Spleen (tissue), 11 donors: ENCODE measurements at regions not wholly inside any gene's neighbourhood (a gene's known extent, or its start where the extent isn't known, plus 50 kb on each side); places are given as distances from the start of the nearest gene placed in this dataset.
"Not testable (repeated sequence)": the region's sequence is repeated elsewhere in the genome, so short reads cannot be mapped to it uniquely, and the experiment has no call there.

Source experiments
- DNase-seq: peaks from one replicate; pipeline ENCODE4 v3.0.0-alpha.2; 2020
- H3K27ac ChIP-seq, 8 donors: fragments of 200-600 bp; sonication (generic) in 7 of 8; 1 replicate in 4 of 8; 2 replicates in 4 of 8; pipeline versions ENCODE4 v1.5.0 to v1.8.0; 2016 to 2021; ENCODE audit warnings: inconsistent platforms in 4 of 8, mild to moderate bottlenecking in 4 of 8, moderate library complexity in 1 of 8
- H3K27me3 ChIP-seq, 7 donors: fragments of 200-600 bp; sonication (generic) in 6 of 7; replicated peaks in 1 of 7; 1 replicate in 4 of 7; 2 replicates in 3 of 7; pipeline versions ENCODE4 v1.5.0 to v1.8.0; 2016 to 2021; ENCODE audit warnings: inconsistent platforms in 3 of 7, mild to moderate bottlenecking in 1 of 7
- H3K36me3 ChIP-seq, 6 donors: fragments of 200-600 bp; sonication (generic) in 5 of 6; 1 replicate in 4 of 6; 2 replicates in 2 of 6; pipeline versions ENCODE4 v1.5.0 to v1.8.0; 2016 to 2021; ENCODE audit warnings: inconsistent platforms in 2 of 6
- H3K4me1 ChIP-seq, 6 donors: fragments of 200-600 bp; sonication (generic) in 5 of 6; 1 replicate in 3 of 6; 2 replicates in 3 of 6; pipeline versions ENCODE4 v1.5.0 to v1.8.0; 2016 to 2021; ENCODE audit warnings: inconsistent platforms in 3 of 6
- H3K4me3 ChIP-seq, 8 donors: fragments of 200-600 bp; sonication (generic) in 7 of 8; 1 replicate in 4 of 8; 2 replicates in 4 of 8; pipeline versions ENCODE4 v1.5.0 to v1.8.0; 2016 to 2021; ENCODE audit warnings: inconsistent platforms in 4 of 8, mild to moderate bottlenecking in 4 of 8, moderate library complexity in 2 of 8
- H3K9me3 ChIP-seq, 8 donors: fragments of 200-600 bp; sonication (generic) in 7 of 8; 1 replicate in 4 of 8; 2 replicates in 4 of 8; pipeline versions ENCODE4 v1.5.0 to v1.8.0; 2016 to 2021; ENCODE audit warnings: inconsistent platforms in 4 of 8
- CTCF ChIP-seq, 11 experiments: fragments of 200-600 bp in 7 of 11; fragments of 450-650 bp in 4 of 11; sonication (generic) in 4 of 11; IDR thresholded peaks in 8 of 11; conservative IDR thresholded peaks in 3 of 11; 1 replicate in 7 of 11; 2 replicates in 4 of 11; pipeline versions ENCODE4 v1.4.0 to v1.8.0; 2016 to 2021; ENCODE audit warnings: antibody characterized with exemption in 11 of 11, inconsistent platforms in 4 of 11, mild to moderate bottlenecking in 1 of 11
- POLR2A ChIP-seq, 3 donors: fragments of 450-650 bp; IDR thresholded peaks; one replicate each; pipeline ENCODE4 v1.5.1; 2017; ENCODE audit warnings: antibody characterized with exemption in 3 of 3, mild to moderate bottlenecking in 1 of 3
- POLR2AphosphoS5 ChIP-seq, 3 donors: sonication (generic); formaldehyde crosslinking; IDR thresholded peaks; one replicate each; pipeline ENCODE4 v1.5.1; 2017; ENCODE audit warnings: antibody characterized with exemption in 3 of 3
- WGBS, 5 donors: extraction: QIAGEN DNeasy Blood & Tissue Kit in 3 of 5; methylation state at CpG; one replicate each; pipeline versions ENCODE4 v1.1.5 to v1.1.7; 2013 to 2018; 5-methylcytosine and 5-hydroxymethylcytosine counted together
- intact Hi-C: fragments of 100-400 bp; cut with DNase I; formaldehyde crosslinking; loops from one replicate; pipeline ENCODE4 v1.15.0; 2023; ENCODE audit warnings: low total_unique reads
- donor health status: healthy with polysubstance abuse.
- donor health status: DM: no; HTN: no; CAD: no; lungs with moderate emphysema.
- donor health status: DM: no; HTN: no; CAD: no.
- donor health status: Bipolar disorder and iron deficiency.
- donor health status: healthy.
- donor health status: DM: no; HTN: no; CAD: no.
- donor health status: DM: yes; HTN: yes; CAD: no.

DNA sequence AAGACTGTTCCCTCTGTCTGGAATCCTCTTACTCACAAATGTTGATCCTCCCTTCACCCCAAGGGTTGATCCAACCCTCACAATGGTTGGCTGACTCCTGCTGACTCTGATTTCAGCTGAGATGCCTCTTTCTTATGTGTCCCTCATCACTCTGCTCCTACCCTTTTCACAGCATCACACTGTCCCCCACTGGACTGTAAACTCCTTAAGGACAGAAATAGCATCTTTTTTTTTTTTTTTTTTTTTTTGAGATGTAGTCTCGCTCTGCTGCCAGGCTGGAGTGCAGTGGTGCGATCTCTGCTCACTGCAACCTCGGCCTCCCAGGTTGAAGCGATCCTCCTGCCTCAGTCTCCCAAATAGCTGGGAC lies 97.9 kb upstream of the SYT6 start:
- 92 to 96% (median 94%) methylated on average over 4 of the region's 4 CpGs for WGBS, 5 donors
- intact Hi-C loops: no loop called here
- TF ChIP-seq CTCF (IDR thresholded peaks at IDR 0.05 in 8 of 11, conservative IDR thresholded peaks at IDR 0.05 in 3 of 11): no peak
- no peak for TF ChIP-seq POLR2AphosphoS5 (IDR thresholded peaks at IDR 0.05)
- TF ChIP-seq POLR2A (IDR thresholded peaks at IDR 0.05): no peak
- H3K9me3 ChIP-seq: peaks cover 0 to 23% (median 17%) of the 10 kb centered on the region in 8 donors
- H3K4me1 ChIP-seq: no peaks in the 10 kb centered on the region
- H3K36me3 ChIP-seq: no peaks in the 10 kb centered on the region
- no peak overlapping the region for H3K27ac ChIP-seq
- no peak for DNase-seq
- no peak overlapping the region for H3K4me3 ChIP-seq
- no peaks in the 10 kb centered on the region for H3K27me3 ChIP-seq

DNA sequence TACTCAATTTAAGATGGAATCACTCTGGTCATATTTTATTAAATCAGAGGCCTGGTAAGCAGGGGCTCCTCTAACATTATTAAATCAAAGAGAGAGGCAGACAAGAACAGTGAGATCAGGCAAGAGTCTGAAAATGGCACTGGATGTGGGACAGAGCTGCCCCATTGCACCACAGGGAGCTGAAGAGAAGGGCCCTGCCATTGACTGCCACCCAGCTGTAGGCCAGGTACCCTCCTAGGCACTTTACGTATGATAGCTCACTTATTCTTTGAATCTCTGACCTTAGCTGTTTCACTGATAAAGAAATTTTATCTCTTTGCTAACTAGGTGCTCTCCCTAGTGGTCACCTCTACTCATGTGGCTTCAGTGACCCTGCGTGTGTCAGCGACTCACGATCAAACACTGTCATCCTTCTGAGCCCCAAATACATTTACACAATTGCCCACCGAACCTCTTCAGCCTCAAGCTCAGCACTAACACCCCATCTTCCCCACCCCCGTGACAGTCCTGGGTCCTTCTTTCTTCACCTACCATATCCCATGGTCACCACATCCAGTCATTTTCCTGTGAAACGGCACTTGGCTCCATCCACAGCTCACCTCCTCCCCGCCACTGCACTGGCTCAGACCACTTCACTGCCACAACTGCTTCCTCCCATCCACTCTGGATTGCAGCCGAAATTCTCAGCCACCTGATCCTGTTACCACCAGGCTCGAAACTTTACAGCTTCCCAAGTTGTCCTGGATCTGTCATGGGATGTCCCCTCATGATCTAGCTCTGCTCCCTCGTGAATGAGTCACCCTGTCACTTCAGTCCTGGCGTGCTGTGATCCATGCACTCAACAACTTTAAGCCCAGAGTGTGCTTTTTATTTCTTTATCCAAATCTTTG lies 97.3 kb upstream of the SYT6 start:
- intact Hi-C loops: no loop called here

GRCh38 chr1:114249691-114250090 lies 96.0 kb upstream of the SYT6 start:
- Histone ChIP-seq H3K4me3 (no peak overlapping the region), H3K4me1 (no peaks in the 10 kb centered on the region), H3K27me3 (no peaks in the 10 kb centered on the region), H3K9me3 (peaks cover 0 to 10% (median 7%) of the 10 kb centered on the region in 8 donors), H3K27ac (no peak overlapping the region), H3K36me3 (no peaks in the 10 kb centered on the region)
- intact Hi-C loops: no loop called here
- 86 to 94% (median 91%) methylated on average over 10 of the region's 10 CpGs for WGBS, 5 donors
- DNase-seq: no peak
- TF ChIP-seq POLR2A (IDR thresholded peaks at IDR 0.05) (no peak), POLR2AphosphoS5 (IDR thresholded peaks at IDR 0.05) (no peak), CTCF (IDR thresholded peaks at IDR 0.05 in 8 of 11, conservative IDR thresholded peaks at IDR 0.05 in 3 of 11) (no peak)

More for the DNA sequence above, 97.3 kb upstream of the SYT6 start:
- Histone ChIP-seq H3K27me3 (no peaks in the 10 kb centered on the region), H3K4me3 (no peak overlapping the region), H3K27ac (no peak overlapping the region), H3K36me3 (no peaks in the 10 kb centered on the region), H3K9me3 (peaks cover 0 to 23% (median 17%) of the 10 kb centered on the region in 8 donors), H3K4me1 (no peaks in the 10 kb centered on the region)
- WGBS, 5 donors: 80 to 90% (median 85%) methylated on average over 12 of the region's 12 CpGs
- TF ChIP-seq CTCF (IDR thresholded peaks at IDR 0.05 in 8 of 11, conservative IDR thresholded peaks at IDR 0.05 in 3 of 11) (no peak), POLR2A (IDR thresholded peaks at IDR 0.05) (no peak), POLR2AphosphoS5 (IDR thresholded peaks at IDR 0.05) (no peak)
- DNase-seq: no peak

DNA sequence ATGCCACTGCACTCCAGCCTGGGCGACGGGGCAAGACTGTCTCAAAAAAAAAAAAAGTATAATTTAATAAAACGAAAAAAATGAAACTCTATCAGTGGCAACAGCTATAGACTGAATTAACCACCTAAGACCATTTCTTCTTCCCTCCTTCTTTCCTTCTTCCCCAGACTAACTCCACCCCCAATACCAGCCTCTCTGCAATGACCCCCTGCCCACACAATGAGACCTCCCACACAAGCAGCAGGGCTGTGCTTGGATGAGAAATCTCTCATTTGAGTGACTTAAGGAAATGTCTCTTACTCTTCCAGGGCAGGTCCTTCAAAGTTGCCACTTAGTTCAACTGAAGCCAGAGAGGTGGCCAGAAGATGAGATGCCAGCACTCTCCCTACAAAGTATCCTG lies 94.5 kb upstream of the SYT6 start:
- H3K4me1 ChIP-seq: no peaks in the 10 kb centered on the region
- H3K27ac ChIP-seq: no peak overlapping the region
- TF ChIP-seq CTCF (IDR thresholded peaks at IDR 0.05 in 8 of 11, conservative IDR thresholded peaks at IDR 0.05 in 3 of 11): no peak
- no peak for TF ChIP-seq POLR2AphosphoS5 (IDR thresholded peaks at IDR 0.05)
- no peak for TF ChIP-seq POLR2A (IDR thresholded peaks at IDR 0.05)
- no peak overlapping the region for H3K4me3 ChIP-seq
- WGBS, 5 donors: 85 to 96% (median 88%) methylated on average over 3 of the region's 3 CpGs
- H3K36me3 ChIP-seq: no peaks in the 10 kb centered on the region
- peaks cover 0 to 7% (median 0%) of the 10 kb centered on the region in 8 donors for H3K9me3 ChIP-seq
- no peaks in the 10 kb centered on the region for H3K27me3 ChIP-seq
- intact Hi-C loops: no loop called here
- no peak for DNase-seq

GRCh38 chr1:114242531-114243210 lies 89.0 kb upstream of the SYT6 start:
- DNase-seq, H3K4me3 ChIP-seq, H3K36me3 ChIP-seq, H3K4me1 ChIP-seq, intact Hi-C loops, H3K27ac ChIP-seq, H3K27me3 ChIP-seq: not testable (repeated sequence)
- WGBS, 5 donors: 81 to 95% (median 92%) methylated on average over 10 to 43 of the region's 43 CpGs
- H3K9me3 ChIP-seq: peaks cover 0 to 18% (median 4%) of the 10 kb centered on the region in 8 donors
